Trophoblast cell (in vitro differentiated cells and primary cell): ENCODE measurements at regions not wholly inside any gene's neighbourhood (a gene's known extent, or its start where the extent isn't known, plus 50 kb on each side); places are given as distances from the start of the nearest gene placed in this dataset.

Experiments
- DNase-seq, 2 donors: peaks; one replicate each; pipeline ENCODE4 v3.0.0-alpha.2; 2016
- H2AFZ ChIP-seq: 2 replicates; pipeline ENCODE4 v1.6.1; 2013; ENCODE audit warnings: low read length, moderate library complexity, mild to moderate bottlenecking; ENCODE audit not compliant: insufficient read depth, poor library complexity
- H2AK5ac ChIP-seq: 2 replicates; pipeline ENCODE4 v1.6.1; 2013; ENCODE audit warnings: mild to moderate bottlenecking, low read length
- H2BK120ac ChIP-seq: 2 replicates; pipeline ENCODE4 v1.6.1; 2013; ENCODE audit warnings: low read length, mild to moderate bottlenecking, moderate library complexity; ENCODE audit not compliant: insufficient read depth, poor library complexity
- H2BK12ac ChIP-seq: 2 replicates; pipeline ENCODE4 v1.6.1; 2013; ENCODE audit warnings: mild to moderate bottlenecking, low read length, moderate library complexity
- H2BK5ac ChIP-seq: 2 replicates; pipeline ENCODE4 v1.6.1; 2013; ENCODE audit warnings: low read length, low read depth, moderate library complexity, mild to moderate bottlenecking; ENCODE audit not compliant: poor library complexity
- H3K14ac ChIP-seq: 2 replicates; pipeline ENCODE4 v1.6.1; 2013; ENCODE audit warnings: mild to moderate bottlenecking, low read length
- H3K18ac ChIP-seq: 2 replicates; pipeline ENCODE4 v1.6.1; 2013; ENCODE audit warnings: mild to moderate bottlenecking, low read length
- H3K23ac ChIP-seq: 2 replicates; pipeline ENCODE4 v1.6.1; 2013; ENCODE audit warnings: low read length
- H3K27ac ChIP-seq: 2 replicates; pipeline ENCODE4 v1.5.1; 2013; ENCODE audit warnings: low read depth, mild to moderate bottlenecking, inconsistent platforms, low read length, moderate library complexity
- H3K27me3 ChIP-seq: 2 replicates; pipeline ENCODE4 v1.6.1; 2013; ENCODE audit warnings: inconsistent platforms, mild to moderate bottlenecking, low read length, moderate library complexity; ENCODE audit not compliant: insufficient read depth
- H3K36me3 ChIP-seq, 2 experiments: 1 replicate in 1 of 2; 2 replicates in 1 of 2; pipeline ENCODE4 v1.6.1; 2013; ENCODE audit warnings: low read length in 2 of 2, mild to moderate bottlenecking in 2 of 2, moderate library complexity in 1 of 2; ENCODE audit not compliant: insufficient read depth in 2 of 2, control insufficient read depth in 1 of 2
- H3K4ac ChIP-seq: 2 replicates; pipeline ENCODE4 v1.6.1; 2013; ENCODE audit warnings: low read depth, mild to moderate bottlenecking, low read length, moderate library complexity
- H3K4me1 ChIP-seq, 2 experiments: 1 replicate in 1 of 2; 2 replicates in 1 of 2; pipeline ENCODE4 v1.6.1; 2013; ENCODE audit warnings: low read length in 2 of 2, mild to moderate bottlenecking in 2 of 2, moderate library complexity in 1 of 2; ENCODE audit not compliant: insufficient read depth in 2 of 2, control insufficient read depth in 1 of 2
- H3K4me2 ChIP-seq: 2 replicates; pipeline ENCODE4 v1.6.1; 2013; ENCODE audit warnings: inconsistent platforms, mild to moderate bottlenecking, low read length, moderate library complexity
- H3K4me3 ChIP-seq: 2 replicates; pipeline ENCODE4 v1.5.1; 2013; ENCODE audit warnings: mild to moderate bottlenecking, low read depth, low read length, inconsistent platforms
- H3K79me1 ChIP-seq: one replicate; pipeline ENCODE4 v1.6.1; 2013; ENCODE audit warnings: low read length
- H3K79me2 ChIP-seq: 2 replicates; pipeline ENCODE4 v1.6.1; 2013; ENCODE audit warnings: low read length, mild to moderate bottlenecking; ENCODE audit not compliant: control insufficient read depth, insufficient read depth, poor library complexity
- H3K9ac ChIP-seq: 2 replicates; pipeline ENCODE4 v1.6.1; 2013; ENCODE audit warnings: mild to moderate bottlenecking, low read length
- H3K9me3 ChIP-seq: 2 replicates; pipeline ENCODE4 v1.6.1; 2013; ENCODE audit warnings: low read depth, mild to moderate bottlenecking, control low read depth, inconsistent platforms, low read length; ENCODE audit not compliant: insufficient read depth
- H4K12ac ChIP-seq: 2 replicates; pipeline ENCODE4 v1.6.1; 2013; ENCODE audit warnings: low read depth, mild to moderate bottlenecking, low read length, moderate library complexity
- H4K8ac ChIP-seq: 2 replicates; pipeline ENCODE4 v1.6.1; 2013; ENCODE audit warnings: low read depth, mild to moderate bottlenecking, low read length, moderate library complexity
- H4K91ac ChIP-seq: one replicate; pipeline ENCODE4 v1.6.1; 2013; ENCODE audit warnings: low read depth, mild to moderate bottlenecking, low read length, moderate library complexity
- WGBS: extraction: QIAGEN DNeasy Blood & Tissue Kit; methylation state at CpG from one replicate; pipeline ENCODE4 v1.1.7; 2013; ENCODE audit warnings: missing lambda C conversion rate; ENCODE audit not compliant: insufficient read length, insufficient coverage; ENCODE audit errors: extremely low coverage; 5-methylcytosine and 5-hydroxymethylcytosine counted together

DNA sequence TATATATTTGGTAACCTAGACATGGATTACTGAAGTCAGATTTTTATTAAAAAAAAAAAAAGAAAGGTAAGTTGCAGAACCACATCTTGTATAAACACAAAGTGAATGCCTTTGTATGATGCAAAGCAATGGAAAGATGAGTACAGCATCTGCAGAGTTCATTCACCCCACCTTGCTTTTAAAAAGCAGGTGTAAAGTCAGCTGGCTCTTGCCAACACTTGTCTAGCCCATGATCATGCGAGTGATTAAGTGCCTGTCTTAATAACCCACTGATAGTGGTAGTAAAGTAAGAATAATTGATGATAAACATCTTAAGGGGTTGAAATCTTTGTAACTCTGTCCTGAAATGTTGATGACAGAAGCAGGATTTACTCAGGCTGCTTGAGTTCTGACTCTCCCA, 710.4 kb downstream of the EFNB2 start:
- H3K4me3 ChIP-seq: no peak overlapping the region
- no peak overlapping the region for H3K23ac ChIP-seq
- peaks cover 2% of the 10 kb centered on the region for H3K9me3 ChIP-seq
- no CpG with 5 or more reads among the region's 1 CpG for WGBS
- H3K79me2 ChIP-seq: no peaks in the 10 kb centered on the region
- H3K36me3 ChIP-seq: no peaks in the 10 kb centered on the region
- no peak overlapping the region for H3K18ac ChIP-seq
- no peaks in the 10 kb centered on the region for H3K4me1 ChIP-seq
- H3K4me2 ChIP-seq: no peak overlapping the region
- H2BK12ac ChIP-seq: no peak overlapping the region
- no peak overlapping the region for H2BK5ac ChIP-seq
- H2AFZ ChIP-seq: no peak overlapping the region
- H3K27ac ChIP-seq: no peak overlapping the region
- no peak overlapping the region for H3K14ac ChIP-seq
- no peak overlapping the region for H2AK5ac ChIP-seq
- H4K8ac ChIP-seq: no peak overlapping the region
- no peak overlapping the region for H2BK120ac ChIP-seq
- no peaks in the 10 kb centered on the region for H3K79me1 ChIP-seq
- no peaks in the 10 kb centered on the region for H3K27me3 ChIP-seq
- no peak for DNase-seq
- no peak overlapping the region for H3K9ac ChIP-seq
- no peak overlapping the region for H3K4ac ChIP-seq
- no peak overlapping the region for H4K12ac ChIP-seq
- H4K91ac ChIP-seq: no peak overlapping the region

- no peak overlapping the region for H2AK5ac ChIP-seq
- H3K79me1 ChIP-seq: peaks cover 7% of the 10 kb centered on the region
- no peak overlapping the region for H3K4ac ChIP-seq
- no peak overlapping the region for H3K9ac ChIP-seq
- H3K9me3 ChIP-seq: peaks cover 2% of the 10 kb centered on the region
- H2BK5ac ChIP-seq: no peak overlapping the region
- no peak overlapping the region for H3K27ac ChIP-seq
- H3K36me3 ChIP-seq: no peaks in the 10 kb centered on the region
- no CpG with 5 or more reads among the region's 2 CpGs for WGBS
- H3K4me2 ChIP-seq: no peak overlapping the region
- no peak overlapping the region for H2BK120ac ChIP-seq
- H3K18ac ChIP-seq: no peak overlapping the region
- no peak overlapping the region for H3K4me3 ChIP-seq
- no peak overlapping the region for H4K8ac ChIP-seq
- H3K79me2 ChIP-seq: no peaks in the 10 kb centered on the region
- H2BK12ac ChIP-seq: no peak overlapping the region
- no peak overlapping the region for H3K23ac ChIP-seq
- DNase-seq: no peak
- H3K14ac ChIP-seq: no peak overlapping the region
- H4K12ac ChIP-seq: no peak overlapping the region
- H4K91ac ChIP-seq: no peak overlapping the region
- H2AFZ ChIP-seq: no peak overlapping the region
- H3K4me1 ChIP-seq: peaks cover 3 to 10% of the 10 kb centered on the region in 2 experiments
- H3K27me3 ChIP-seq: no peaks in the 10 kb centered on the region
Observed at GRCh38 chr13:105821337-105821736, 714.1 kb downstream of the EFNB2 start.

- Histone ChIP-seq H3K36me3 (no peaks in the 10 kb centered on the region), H3K79me1 (peaks cover 7% of the 10 kb centered on the region), H3K14ac (no peak overlapping the region), H3K9ac (no peak overlapping the region), H3K27me3 (no peaks in the 10 kb centered on the region), H3K18ac (no peak overlapping the region), H2AFZ (no peak overlapping the region), H4K12ac (no peak overlapping the region), H3K79me2 (no peaks in the 10 kb centered on the region), H2AK5ac (no peak overlapping the region), H3K4me1 (peaks cover 3 to 10% of the 10 kb centered on the region in 2 experiments), H3K4me2 (no peak overlapping the region), H2BK120ac (no peak overlapping the region), H3K23ac (no peak overlapping the region), H3K4me3 (no peak overlapping the region), H4K91ac (no peak overlapping the region), H2BK5ac (no peak overlapping the region), H3K9me3 (peaks cover 2% of the 10 kb centered on the region), H3K27ac (no peak overlapping the region), H3K4ac (no peak overlapping the region), H4K8ac (no peak overlapping the region), H2BK12ac (no peak overlapping the region)
- no CpG with 5 or more reads among the region's 3 CpGs for WGBS
- DNase-seq: no peak
Observed at GRCh38 chr13:105820415-105820814, 715.0 kb downstream of the EFNB2 start.

DNA sequence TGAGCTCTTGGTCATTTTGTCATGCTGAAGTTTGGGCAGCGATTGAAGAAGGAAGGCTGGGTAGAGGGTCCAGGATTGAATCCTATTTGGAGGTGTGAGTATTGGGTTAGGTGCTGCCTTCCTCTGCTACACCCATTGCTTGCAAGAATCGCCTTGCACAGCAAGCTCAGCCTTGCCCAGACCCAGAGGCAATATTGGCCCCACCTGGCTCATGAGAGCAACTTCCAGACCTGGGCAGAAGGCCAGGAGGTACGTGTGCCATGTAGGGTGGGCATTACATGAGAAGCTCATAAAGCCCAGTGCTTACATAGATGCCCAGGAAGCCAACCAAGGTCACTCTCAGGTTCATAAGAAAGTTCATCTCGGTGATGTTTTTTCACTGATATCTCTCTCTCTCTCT, 718.0 kb downstream of the EFNB2 start:
- Histone ChIP-seq H3K27ac (no peak overlapping the region), H4K91ac (no peak overlapping the region), H2AFZ (no peak overlapping the region), H3K9ac (no peak overlapping the region), H4K12ac (no peak overlapping the region), H3K14ac (peak overlapping the region; percentile 52), H3K4me3 (no peak overlapping the region), H3K79me2 (no peaks in the 10 kb centered on the region), H3K36me3 (no peaks in the 10 kb centered on the region), H3K18ac (no peak overlapping the region), H2BK120ac (no peak overlapping the region), H3K23ac (no peak overlapping the region), H4K8ac (no peak overlapping the region), H2AK5ac (no peak overlapping the region), H2BK12ac (peak overlapping the region; percentile 1), H3K9me3 (no peaks in the 10 kb centered on the region), H3K4ac (no peak overlapping the region), H3K4me1 (peaks cover 3 to 10% of the 10 kb centered on the region in 2 experiments), H3K4me2 (peak overlapping the region; percentile 48), H3K27me3 (no peaks in the 10 kb centered on the region), H3K79me1 (peaks cover 7% of the 10 kb centered on the region), H2BK5ac (peak overlapping the region; percentile 0)
- no CpG with 5 or more reads among the region's 4 CpGs for WGBS
- no peak for DNase-seq
